Esophagus squamous epithelium (tissue), 4 donors: ENCODE measurements at regions not wholly inside any gene's neighbourhood (a gene's known extent, or its start where the extent isn't known, plus 50 kb on each side); places are given as distances from the start of the nearest gene placed in this dataset.

Experiments used
- POLR2A ChIP-seq, 4 donors: fragments of 450-650 bp; IDR thresholded peaks; one replicate each; pipeline ENCODE4 v1.6.1; 2017; ENCODE audit warnings: antibody characterized with exemption in 4 of 4, mild to moderate bottlenecking in 4 of 4, moderate library complexity in 3 of 4
- TF ChIP-seq, protein P1 (sequence below), 6 experiments: fragments of 450-650 bp in 4 of 6; fragments of 200-600 bp in 2 of 6; sonication (generic) in 2 of 6; IDR thresholded peaks; one replicate each; pipeline ENCODE4 v1.5.1; 2016 to 2019; ENCODE audit warnings: antibody characterized with exemption in 6 of 6, mild to moderate bottlenecking in 4 of 6, moderate library complexity in 4 of 6

- TF ChIP-seq, protein P1, sequence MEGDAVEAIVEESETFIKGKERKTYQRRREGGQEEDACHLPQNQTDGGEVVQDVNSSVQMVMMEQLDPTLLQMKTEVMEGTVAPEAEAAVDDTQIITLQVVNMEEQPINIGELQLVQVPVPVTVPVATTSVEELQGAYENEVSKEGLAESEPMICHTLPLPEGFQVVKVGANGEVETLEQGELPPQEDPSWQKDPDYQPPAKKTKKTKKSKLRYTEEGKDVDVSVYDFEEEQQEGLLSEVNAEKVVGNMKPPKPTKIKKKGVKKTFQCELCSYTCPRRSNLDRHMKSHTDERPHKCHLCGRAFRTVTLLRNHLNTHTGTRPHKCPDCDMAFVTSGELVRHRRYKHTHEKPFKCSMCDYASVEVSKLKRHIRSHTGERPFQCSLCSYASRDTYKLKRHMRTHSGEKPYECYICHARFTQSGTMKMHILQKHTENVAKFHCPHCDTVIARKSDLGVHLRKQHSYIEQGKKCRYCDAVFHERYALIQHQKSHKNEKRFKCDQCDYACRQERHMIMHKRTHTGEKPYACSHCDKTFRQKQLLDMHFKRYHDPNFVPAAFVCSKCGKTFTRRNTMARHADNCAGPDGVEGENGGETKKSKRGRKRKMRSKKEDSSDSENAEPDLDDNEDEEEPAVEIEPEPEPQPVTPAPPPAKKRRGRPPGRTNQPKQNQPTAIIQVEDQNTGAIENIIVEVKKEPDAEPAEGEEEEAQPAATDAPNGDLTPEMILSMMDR (IDR thresholded peaks at IDR 0.05): no peak
- no peak for TF ChIP-seq POLR2A (IDR thresholded peaks at IDR 0.05)
Measured at GRCh38 chr1:195999022-195999421, 609.2 kb downstream of the KCNT2 start.
